ENCODE measurements at regions not wholly inside any gene's neighbourhood (a gene's known extent, or its start where the extent isn't known, plus 50 kb on each side); places are given as distances from the start of the nearest gene placed in this dataset.

GRCh38 chr3:74129611-74130010 lies 484.8 kb downstream of the CNTN3 start:
- TF ChIP-seq CTCF (IDR thresholded peaks at IDR 0.05) = no peak
- TF ChIP-seq EZH2phosphoT487 (IDR thresholded peaks at IDR 0.05) = no peak

Measured in neural progenitor cell (in vitro differentiated cells).